IMR-90 (cell line): ENCODE measurements at regions not wholly inside any gene's neighbourhood (a gene's known extent, or its start where the extent isn't known, plus 50 kb on each side); places are given as distances from the start of the nearest gene placed in this dataset.

Experiments used
- ATAC-seq: fragments of 200-7000 bp; cut with Tn5 transposase; 2 replicates; pipeline ENCODE4 v1.9.1; 2020; ENCODE audit warnings: low read depth, mild to moderate bottlenecking, moderate library complexity
- BruUV-seq: library from RNA; stranded (reverse); fragments of 400-500 nt; replicated peaks from 2 replicates; lab custom pipeline; 2021; lab: Mats Ljungman, UMichigan
- CTCF ChIA-PET: fragments of 300-600 bp; formaldehyde crosslinking; extraction: SDS; loops from one replicate; lab custom pipeline; 2021; ENCODE audit warnings: antibody characterized with exemption; lab: Yijun Ruan, JAX
- POLR2A ChIA-PET: fragments of 300-600 bp; sonication (Branson Sonifier 250); formaldehyde crosslinking; loops from one replicate; lab custom pipeline; 2022; ENCODE audit warnings: antibody characterized with exemption; ENCODE audit not compliant: unreplicated experiment; lab: Charles Lee
- DNase-seq: peaks from one replicate; pipeline ENCODE4 v3.0.0; 2013
- H2AFZ ChIP-seq: replicated peaks from 2 replicates; pipeline ENCODE3; 2013; ENCODE audit warnings: low read length, mild to moderate bottlenecking; ENCODE audit not compliant: poor library complexity
- H2AK5ac ChIP-seq: 2 replicates; pipeline ENCODE4 v1.6.1; 2013; ENCODE audit warnings: low read depth, low read length, inconsistent platforms
- H2AK9ac ChIP-seq: replicated peaks from 2 replicates; pipeline ENCODE3; 2013; ENCODE audit warnings: mild to moderate bottlenecking, low read depth, low read length, moderate library complexity; ENCODE audit not compliant: poor library complexity
- H2BK120ac ChIP-seq: 2 replicates; pipeline ENCODE4 v1.6.1; 2013; ENCODE audit warnings: low read depth, low read length, inconsistent platforms
- H2BK15ac ChIP-seq: 3 replicates; pipeline ENCODE4 v1.6.1; 2013; ENCODE audit warnings: low read depth, low read length, inconsistent platforms
- H2BK20ac ChIP-seq: 2 replicates; pipeline ENCODE4 v1.6.1; 2013; ENCODE audit warnings: low read depth, mild to moderate bottlenecking, inconsistent platforms, low read length, moderate library complexity
- H2BK5ac ChIP-seq: 2 replicates; pipeline ENCODE4 v1.6.1; 2013; ENCODE audit warnings: mild to moderate bottlenecking, low read depth, low read length, inconsistent platforms; ENCODE audit not compliant: poor library complexity, severe bottlenecking
- H3K14ac ChIP-seq: replicated peaks from 2 replicates; pipeline ENCODE4 v1.6.1; 2013; ENCODE audit warnings: low read depth, low read length, inconsistent platforms
- H3K18ac ChIP-seq: 2 replicates; pipeline ENCODE4 v1.6.1; 2013; ENCODE audit warnings: low read depth, low read length, control low read depth
- H3K23ac ChIP-seq: 2 replicates; pipeline ENCODE4 v1.6.1; 2013; ENCODE audit warnings: low read depth, low read length, inconsistent platforms
- H3K27ac ChIP-seq: 2 replicates; pipeline ENCODE4 v1.5.1; 2013; ENCODE audit warnings: mild to moderate bottlenecking, control low read depth, low read length; ENCODE audit not compliant: insufficient read depth
- H3K27me3 ChIP-seq: 2 replicates; pipeline ENCODE4 v1.6.1; 2013; ENCODE audit warnings: low read length; ENCODE audit not compliant: control insufficient read depth, insufficient read depth
- H3K36me3 ChIP-seq: 2 replicates; pipeline ENCODE4 v1.6.1; 2013; ENCODE audit warnings: low read length, mixed read lengths; ENCODE audit not compliant: control insufficient read depth, insufficient read depth
- H3K4ac ChIP-seq: 2 replicates; pipeline ENCODE4 v1.6.1; 2013; ENCODE audit warnings: low read depth, low read length, inconsistent platforms
- H3K4me1 ChIP-seq: 2 replicates; pipeline ENCODE4 v1.6.1; 2013; ENCODE audit warnings: low read length, mixed read lengths; ENCODE audit not compliant: control insufficient read depth, insufficient read depth
- H3K4me2 ChIP-seq: 2 replicates; pipeline ENCODE4 v1.6.1; 2013; ENCODE audit warnings: low read depth, mild to moderate bottlenecking, control low read depth, low read length, moderate library complexity
- H3K4me3 ChIP-seq: 2 replicates; pipeline ENCODE4 v1.5.1; 2013; ENCODE audit warnings: low read depth, mild to moderate bottlenecking, control low read depth, low read length, moderate library complexity; ENCODE audit not compliant: insufficient read depth
- H3K56ac ChIP-seq: 2 replicates; pipeline ENCODE4 v1.6.1; 2013; ENCODE audit warnings: low read length, inconsistent platforms; ENCODE audit not compliant: insufficient read depth; ENCODE audit errors: extremely low read depth
- H3K79me1 ChIP-seq, 2 experiments: 2 replicates each; pipeline ENCODE4 v1.6.1; 2013; ENCODE audit warnings: low read length in 2 of 2, inconsistent platforms in 1 of 2, low read depth in 1 of 2
- H3K9ac ChIP-seq: 2 replicates; pipeline ENCODE4 v1.6.1; 2013; ENCODE audit warnings: low read depth, low read length, control low read depth
- H3K9me1 ChIP-seq: 2 replicates; pipeline ENCODE4 v1.6.1; 2013; ENCODE audit warnings: low read length, inconsistent platforms; ENCODE audit not compliant: insufficient read depth
- H3K9me3 ChIP-seq: 2 replicates; pipeline ENCODE4 v1.6.1; 2013; ENCODE audit warnings: low read length; ENCODE audit not compliant: control insufficient read depth, insufficient read depth
- H4K20me1 ChIP-seq: 2 replicates; pipeline ENCODE4 v1.6.1; 2013; ENCODE audit warnings: low read length, inconsistent platforms; ENCODE audit not compliant: insufficient read depth
- H4K5ac ChIP-seq: 2 replicates; pipeline ENCODE4 v1.6.1; 2013; ENCODE audit warnings: mild to moderate bottlenecking, low read depth, low read length, control low read depth
- H4K8ac ChIP-seq, 2 experiments: 2 replicates each; pipeline ENCODE4 v1.6.1; 2013; ENCODE audit warnings: low read depth in 2 of 2, low read length in 2 of 2, control low read depth in 1 of 2, inconsistent platforms in 1 of 2
- H4K91ac ChIP-seq: 2 replicates; pipeline ENCODE4 v1.6.1; 2013; ENCODE audit warnings: low read depth, low read length, inconsistent platforms; ENCODE audit not compliant: insufficient read depth
- BHLHE40 ChIP-seq: fragments of 150-350 bp; IDR thresholded peaks from 2 replicates; pipeline ENCODE4 v1.6.1; 2016; ENCODE audit warnings: mild to moderate bottlenecking, low read depth, low read length
- CEBPB ChIP-seq: IDR thresholded peaks from 2 replicates; pipeline ENCODE4 v1.6.1; 2012; ENCODE audit warnings: low read depth, low read length, improper control_type of control experiment
- CHD1 ChIP-seq: IDR thresholded peaks from 2 replicates; pipeline ENCODE4 v1.6.1; 2012; ENCODE audit warnings: low read depth, low read length, improper control_type of control experiment
- FOS ChIP-seq: fragments of 150-350 bp; IDR thresholded peaks from 2 replicates; pipeline ENCODE4 v1.6.1; 2016; ENCODE audit warnings: low read depth, low read length
- MAFK ChIP-seq: IDR thresholded peaks from 2 replicates; pipeline ENCODE4 v1.6.1; 2012; ENCODE audit warnings: low read depth, low read length, improper control_type of control experiment
- MAZ ChIP-seq: IDR thresholded peaks from 2 replicates; pipeline ENCODE4 v1.6.1; 2012; ENCODE audit warnings: low read depth, mild to moderate bottlenecking, low read length, improper control_type of control experiment, moderate library complexity, borderline replicate concordance
- MXI1 ChIP-seq: IDR thresholded peaks from 2 replicates; pipeline ENCODE4 v1.6.1; 2012; ENCODE audit warnings: low read depth, mild to moderate bottlenecking, low read length, moderate library complexity, borderline replicate concordance
- POLR2A ChIP-seq: IDR thresholded peaks from 2 replicates; pipeline ENCODE4 v1.6.1; 2012; ENCODE audit warnings: mild to moderate bottlenecking, low read depth, low read length
- RAD21 ChIP-seq: IDR thresholded peaks from 2 replicates; pipeline ENCODE4 v1.6.1; 2012; ENCODE audit warnings: low read length, improper control_type of control experiment
- RCOR1 ChIP-seq: IDR thresholded peaks from 2 replicates; pipeline ENCODE4 v1.6.1; 2012; ENCODE audit warnings: mild to moderate bottlenecking, low read length, improper control_type of control experiment; ENCODE audit not compliant: insufficient replicate concordance
- RFX5 ChIP-seq: IDR thresholded peaks from 2 replicates; pipeline ENCODE4 v1.8.0; 2012; ENCODE audit warnings: low read depth, mild to moderate bottlenecking, low read length, moderate library complexity
- SMC3 ChIP-seq: fragments of 150-350 bp; IDR thresholded peaks from 2 replicates; pipeline ENCODE4 v1.6.1; 2016; ENCODE audit warnings: low read depth, mild to moderate bottlenecking, antibody characterized with exemption, low read length, moderate library complexity
- dilution Hi-C: fragments of 300-500 bp; cut with HindIII; formaldehyde crosslinking; loops from one replicate; pipeline ENCODE4 v1.14.3; 2018; ENCODE audit warnings: low sequenced_read_pairs; ENCODE audit not compliant: unreplicated experiment
- in situ Hi-C: fragments of 300-500 bp; cut with MboI; formaldehyde crosslinking; loops from 3 replicates; pipeline ENCODE4 v1.14.3; 2019; ENCODE audit warnings: low sequenced_read_pairs, inconsistent platforms, mixed read lengths
- intact Hi-C: fragments of 100-400 bp; cut with micrococcal nuclease; formaldehyde crosslinking; loops from 2 replicates; pipeline ENCODE4 v1.10.0; 2022
- TF ChIP-seq, protein P1 (sequence below): fragments of 150-350 bp; IDR thresholded peaks from 2 replicates; pipeline ENCODE4 v1.6.1; 2016; ENCODE audit warnings: low read depth, mild to moderate bottlenecking, low read length, moderate library complexity, borderline replicate concordance
- TF ChIP-seq, protein P2 (sequence below): fragments of 150-350 bp; IDR thresholded peaks from 2 replicates; pipeline ENCODE4 v1.6.1; 2017; ENCODE audit warnings: mild to moderate bottlenecking, antibody characterized with exemption, low read length, low read depth
- TF ChIP-seq, protein P3 (sequence below): conservative IDR thresholded peaks from 2 replicates; pipeline ENCODE4 v1.5.1; 2012; ENCODE audit warnings: mild to moderate bottlenecking, low read depth, low read length, improper control_type of control experiment

DNA sequence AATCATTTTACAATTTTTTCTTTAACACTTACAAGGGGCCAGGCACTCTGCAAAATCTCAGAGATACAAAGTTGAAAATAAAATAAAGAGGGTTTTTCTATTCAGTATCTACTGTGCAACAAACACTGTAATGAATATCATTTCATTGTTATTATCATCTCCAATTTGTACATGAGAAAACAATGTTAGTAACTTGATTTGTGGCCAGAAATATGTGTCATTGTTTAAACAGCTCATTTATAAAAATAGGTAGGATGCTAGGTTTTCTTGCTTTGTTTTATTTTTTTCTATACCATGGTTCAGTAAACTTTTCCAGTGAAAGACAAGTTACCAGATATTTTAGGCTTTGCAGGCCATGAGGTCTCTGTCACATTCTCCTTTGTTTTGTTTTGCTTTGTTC, 318.1 kb upstream of the UBE2E2 start:
- ChIA-PET CTCF (no interaction called here), POLR2A (no interaction called here)
- Histone ChIP-seq H2AK9ac (no peak overlapping the region), H3K79me1 (no peaks in the 10 kb centered on the region), H3K56ac (no peak overlapping the region), H4K5ac (no peak overlapping the region), H3K9me3 (no peaks in the 10 kb centered on the region), H3K27ac (no peak overlapping the region), H3K14ac (no peak overlapping the region), H3K36me3 (no peaks in the 10 kb centered on the region), H3K23ac (no peak overlapping the region), H4K20me1 (no peaks in the 10 kb centered on the region), H2BK120ac (no peak overlapping the region), H3K4ac (no peak overlapping the region), H2AFZ (no peak overlapping the region), H4K8ac (no peak overlapping the region), H2BK5ac (no peak overlapping the region), H3K9ac (no peak overlapping the region), H3K4me1 (no peaks in the 10 kb centered on the region), H2BK20ac (no peak overlapping the region), H3K27me3 (no peaks in the 10 kb centered on the region), H3K4me2 (no peak overlapping the region), H4K91ac (no peak overlapping the region), H2BK15ac (no peak overlapping the region), H3K4me3 (no peak overlapping the region), H2AK5ac (no peak overlapping the region), H3K18ac (no peak overlapping the region), H3K9me1 (no peaks in the 10 kb centered on the region)
- no peak for ATAC-seq
- intact Hi-C loops (no loop called here), in situ Hi-C loops (no loop called here), dilution Hi-C loops (no loop called here)
- DNase-seq = no peak
- no TSS peak for BruUV-seq
- TF ChIP-seq CEBPB (no peak), BHLHE40 (no peak), MAFK (no peak), CHD1 (no peak), RFX5 (no peak), MAZ (no peak), FOS (no peak), SMC3 (no peak), POLR2A (no peak), RAD21 (no peak), RCOR1 (no peak), MXI1 (no peak)
- TF ChIP-seq, protein P1, sequence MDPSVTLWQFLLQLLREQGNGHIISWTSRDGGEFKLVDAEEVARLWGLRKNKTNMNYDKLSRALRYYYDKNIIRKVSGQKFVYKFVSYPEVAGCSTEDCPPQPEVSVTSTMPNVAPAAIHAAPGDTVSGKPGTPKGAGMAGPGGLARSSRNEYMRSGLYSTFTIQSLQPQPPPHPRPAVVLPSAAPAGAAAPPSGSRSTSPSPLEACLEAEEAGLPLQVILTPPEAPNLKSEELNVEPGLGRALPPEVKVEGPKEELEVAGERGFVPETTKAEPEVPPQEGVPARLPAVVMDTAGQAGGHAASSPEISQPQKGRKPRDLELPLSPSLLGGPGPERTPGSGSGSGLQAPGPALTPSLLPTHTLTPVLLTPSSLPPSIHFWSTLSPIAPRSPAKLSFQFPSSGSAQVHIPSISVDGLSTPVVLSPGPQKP = no peak
- TF ChIP-seq, protein P2, sequence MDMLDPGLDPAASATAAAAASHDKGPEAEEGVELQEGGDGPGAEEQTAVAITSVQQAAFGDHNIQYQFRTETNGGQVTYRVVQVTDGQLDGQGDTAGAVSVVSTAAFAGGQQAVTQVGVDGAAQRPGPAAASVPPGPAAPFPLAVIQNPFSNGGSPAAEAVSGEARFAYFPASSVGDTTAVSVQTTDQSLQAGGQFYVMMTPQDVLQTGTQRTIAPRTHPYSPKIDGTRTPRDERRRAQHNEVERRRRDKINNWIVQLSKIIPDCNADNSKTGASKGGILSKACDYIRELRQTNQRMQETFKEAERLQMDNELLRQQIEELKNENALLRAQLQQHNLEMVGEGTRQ = no peak
- TF ChIP-seq, protein P3, sequence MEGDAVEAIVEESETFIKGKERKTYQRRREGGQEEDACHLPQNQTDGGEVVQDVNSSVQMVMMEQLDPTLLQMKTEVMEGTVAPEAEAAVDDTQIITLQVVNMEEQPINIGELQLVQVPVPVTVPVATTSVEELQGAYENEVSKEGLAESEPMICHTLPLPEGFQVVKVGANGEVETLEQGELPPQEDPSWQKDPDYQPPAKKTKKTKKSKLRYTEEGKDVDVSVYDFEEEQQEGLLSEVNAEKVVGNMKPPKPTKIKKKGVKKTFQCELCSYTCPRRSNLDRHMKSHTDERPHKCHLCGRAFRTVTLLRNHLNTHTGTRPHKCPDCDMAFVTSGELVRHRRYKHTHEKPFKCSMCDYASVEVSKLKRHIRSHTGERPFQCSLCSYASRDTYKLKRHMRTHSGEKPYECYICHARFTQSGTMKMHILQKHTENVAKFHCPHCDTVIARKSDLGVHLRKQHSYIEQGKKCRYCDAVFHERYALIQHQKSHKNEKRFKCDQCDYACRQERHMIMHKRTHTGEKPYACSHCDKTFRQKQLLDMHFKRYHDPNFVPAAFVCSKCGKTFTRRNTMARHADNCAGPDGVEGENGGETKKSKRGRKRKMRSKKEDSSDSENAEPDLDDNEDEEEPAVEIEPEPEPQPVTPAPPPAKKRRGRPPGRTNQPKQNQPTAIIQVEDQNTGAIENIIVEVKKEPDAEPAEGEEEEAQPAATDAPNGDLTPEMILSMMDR = no peak
